Omental fat pad (tissue), 3 donors: ENCODE measurements at regions not wholly inside any gene's neighbourhood (a gene's known extent, or its start where the extent isn't known, plus 50 kb on each side); places are given as distances from the start of the nearest gene placed in this dataset.
"Not testable (repeated sequence)": the region's sequence is repeated elsewhere in the genome, so short reads cannot be mapped to it uniquely, and the experiment has no call there.

Source experiments
- ATAC-seq: fragments of 150-250 bp; one replicate; pipeline ENCODE4 v1.9.1; 2016; ENCODE audit warnings: mild to moderate bottlenecking, moderate library complexity; ENCODE audit not compliant: low FRiP score
- DNase-seq: peaks from one replicate; pipeline ENCODE4 v3.0.0-alpha.2; 2019; ENCODE audit warnings: low spot score
- TF ChIP-seq, protein P1 (sequence below), 3 donors: fragments of 450-650 bp; IDR thresholded peaks; one replicate each; pipeline ENCODE4 v1.5.1; 2016 to 2017; ENCODE audit warnings: antibody characterized with exemption in 3 of 3, mild to moderate bottlenecking in 3 of 3, moderate library complexity in 2 of 3

- no peak for ATAC-seq
- no peak for DNase-seq
- TF ChIP-seq, protein P1, sequence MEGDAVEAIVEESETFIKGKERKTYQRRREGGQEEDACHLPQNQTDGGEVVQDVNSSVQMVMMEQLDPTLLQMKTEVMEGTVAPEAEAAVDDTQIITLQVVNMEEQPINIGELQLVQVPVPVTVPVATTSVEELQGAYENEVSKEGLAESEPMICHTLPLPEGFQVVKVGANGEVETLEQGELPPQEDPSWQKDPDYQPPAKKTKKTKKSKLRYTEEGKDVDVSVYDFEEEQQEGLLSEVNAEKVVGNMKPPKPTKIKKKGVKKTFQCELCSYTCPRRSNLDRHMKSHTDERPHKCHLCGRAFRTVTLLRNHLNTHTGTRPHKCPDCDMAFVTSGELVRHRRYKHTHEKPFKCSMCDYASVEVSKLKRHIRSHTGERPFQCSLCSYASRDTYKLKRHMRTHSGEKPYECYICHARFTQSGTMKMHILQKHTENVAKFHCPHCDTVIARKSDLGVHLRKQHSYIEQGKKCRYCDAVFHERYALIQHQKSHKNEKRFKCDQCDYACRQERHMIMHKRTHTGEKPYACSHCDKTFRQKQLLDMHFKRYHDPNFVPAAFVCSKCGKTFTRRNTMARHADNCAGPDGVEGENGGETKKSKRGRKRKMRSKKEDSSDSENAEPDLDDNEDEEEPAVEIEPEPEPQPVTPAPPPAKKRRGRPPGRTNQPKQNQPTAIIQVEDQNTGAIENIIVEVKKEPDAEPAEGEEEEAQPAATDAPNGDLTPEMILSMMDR (IDR thresholded peaks at IDR 0.05): no peak
Observed at GRCh38 chr5:173679909-173680630, 63.6 kb upstream of the BOD1 start.

- ATAC-seq (no peak), DNase-seq (no peak)
- TF ChIP-seq, protein P1 (IDR thresholded peaks at IDR 0.05): no peak
Observed at GRCh38 chr5:173680660-173681242, 64.3 kb upstream of the BOD1 start.

DNA sequence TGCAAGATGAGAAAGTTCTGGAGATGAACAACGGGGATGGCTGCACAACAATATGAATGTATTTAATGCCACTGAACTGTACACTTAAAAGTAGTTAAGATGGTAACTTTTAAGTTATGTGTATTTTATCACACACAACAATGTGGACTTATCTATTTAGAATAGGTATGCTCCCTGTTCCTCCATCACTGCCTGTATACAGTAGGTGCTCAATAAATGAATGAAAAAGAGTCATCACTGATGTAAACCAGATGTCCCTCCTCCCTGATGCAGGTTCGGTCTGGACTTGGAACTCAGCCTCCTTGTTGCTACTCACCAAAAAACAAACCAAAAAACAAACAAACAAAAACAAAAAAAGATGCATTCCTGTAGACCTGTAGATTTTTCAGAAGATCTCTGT, 65.9 kb upstream of the BOD1 start:
- TF ChIP-seq, protein P1 (IDR thresholded peaks at IDR 0.05): no peak
- no peak for DNase-seq
- no peak for ATAC-seq

DNA sequence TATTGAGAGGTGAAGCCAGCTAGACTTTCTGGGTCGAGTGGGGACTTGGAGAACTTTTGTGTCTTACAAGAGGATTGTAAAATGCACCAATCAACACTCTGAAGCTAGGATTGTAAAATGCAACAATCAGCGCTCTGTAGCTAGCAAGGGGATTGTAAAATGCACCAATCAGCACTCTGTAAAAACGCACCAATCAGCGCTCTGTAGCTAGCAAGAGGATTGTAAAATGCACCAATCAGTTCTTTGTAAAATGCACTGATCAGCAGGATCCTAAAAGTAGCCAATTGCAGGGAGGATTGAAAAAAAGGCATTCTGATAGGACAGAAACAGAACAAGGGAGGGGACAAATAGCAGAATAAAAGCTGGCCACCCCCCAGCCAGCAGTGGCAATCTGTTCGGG, 68.1 kb upstream of the BOD1 start:
- ATAC-seq: not testable (repeated sequence)

GRCh38 chr5:173686950-173687349, 70.5 kb upstream of the BOD1 start:
- no peak for ATAC-seq
- DNase-seq: no peak
- TF ChIP-seq, protein P1 (IDR thresholded peaks at IDR 0.05): no peak

More for the DNA sequence above, 68.1 kb upstream of the BOD1 start:
- DNase-seq: not testable (repeated sequence)

- DNase-seq: no peak
- TF ChIP-seq, protein P1 (IDR thresholded peaks at IDR 0.05): no peak
- no peak for ATAC-seq
Observed at GRCh38 chr5:173688703-173689102, 72.3 kb upstream of the BOD1 start.

DNA sequence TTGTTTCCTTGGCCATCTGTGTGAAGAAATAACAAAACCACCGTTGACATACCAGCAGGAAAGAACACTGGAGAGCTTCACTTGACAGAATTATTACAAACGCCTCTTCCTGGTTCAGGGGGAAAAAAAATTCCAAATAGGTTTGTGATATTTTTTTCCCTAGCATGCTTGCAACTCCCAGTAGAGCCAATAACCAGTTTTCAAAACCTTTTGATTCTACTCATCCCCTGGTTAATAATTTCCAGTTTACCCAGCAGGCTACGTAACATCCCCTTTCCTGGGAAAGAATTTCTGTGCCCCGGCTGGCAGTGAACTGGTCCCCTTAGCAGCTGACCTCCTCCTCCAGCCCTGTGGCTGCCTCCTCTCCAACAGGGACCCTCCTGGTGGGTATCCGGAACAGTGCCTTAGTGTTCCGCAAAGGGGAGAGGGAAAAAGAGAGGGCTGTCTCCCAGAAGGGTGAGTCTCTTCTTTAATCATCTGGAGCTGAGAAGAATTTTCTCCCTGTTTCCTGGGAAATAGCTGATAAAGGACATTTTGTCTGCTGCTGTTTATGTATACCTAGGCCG, 72.8 kb upstream of the BOD1 start:
- TF ChIP-seq, protein P1 (IDR thresholded peaks at IDR 0.05): no peak
- DNase-seq: no peak
- no peak for ATAC-seq
